SJCRH30 (cell line): ENCODE measurements at regions not wholly inside any gene's neighbourhood (a gene's known extent, or its start where the extent isn't known, plus 50 kb on each side); places are given as distances from the start of the nearest gene placed in this dataset.

Source experiments
- DNase-seq, 2 experiments: peaks; one replicate each; pipeline ENCODE4 v3.0.0-alpha.2; 2015 to 2020
- H3K27ac ChIP-seq: fragments of 250-450 bp; sonication (Bioruptor Pico); 2 replicates; pipeline ENCODE4 v1.5.1; 2020; ENCODE audit warnings: mild to moderate bottlenecking, moderate library complexity
- H3K27me3 ChIP-seq: fragments of 250-450 bp; sonication (Bioruptor Pico); 2 replicates; pipeline ENCODE4 v1.5.1; 2020; ENCODE audit warnings: mild to moderate bottlenecking, moderate library complexity
- H3K36me3 ChIP-seq: fragments of 250-450 bp; sonication (Bioruptor Pico); 2 replicates; pipeline ENCODE4 v1.5.1; 2020; ENCODE audit warnings: mild to moderate bottlenecking, moderate library complexity
- H3K4me1 ChIP-seq: fragments of 250-450 bp; sonication (Bioruptor Pico); 2 replicates; pipeline ENCODE4 v1.5.1; 2020; ENCODE audit warnings: mild to moderate bottlenecking, moderate library complexity
- H3K4me3 ChIP-seq: fragments of 250-450 bp; sonication (Bioruptor Pico); 2 replicates; pipeline ENCODE4 v1.5.1; 2020; ENCODE audit warnings: mild to moderate bottlenecking, moderate library complexity
- H3K9me3 ChIP-seq: fragments of 250-450 bp; sonication (Bioruptor Pico); replicated peaks from 2 replicates; pipeline ENCODE4 v1.5.1; 2020; ENCODE audit warnings: mild to moderate bottlenecking, moderate library complexity

DNA sequence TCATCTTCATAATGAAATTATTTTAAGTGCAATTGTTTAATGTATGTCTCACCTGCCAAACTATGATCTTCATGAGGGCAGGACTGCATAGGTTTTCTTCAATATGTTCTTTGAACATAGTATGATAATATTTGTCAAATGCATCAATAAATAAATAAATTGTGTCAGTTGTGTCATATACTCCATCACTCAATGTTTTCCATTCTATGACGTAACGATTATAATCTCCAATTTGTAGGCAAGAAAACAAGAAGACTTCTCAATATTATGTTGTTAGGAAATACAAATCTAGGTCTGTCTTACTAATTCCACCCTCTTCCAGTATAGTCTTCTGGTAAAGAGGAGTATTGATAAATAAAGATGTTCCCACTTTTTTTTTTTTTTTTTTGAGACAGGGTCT is 858.1 kb downstream of the MAFB start:
- Histone ChIP-seq H3K9me3 (no peaks in the 10 kb centered on the region), H3K4me3 (no peak overlapping the region), H3K27me3 (no peaks in the 10 kb centered on the region), H3K36me3 (no peaks in the 10 kb centered on the region), H3K27ac (no peak overlapping the region), H3K4me1 (no peaks in the 10 kb centered on the region)
- no peak for DNase-seq

DNA sequence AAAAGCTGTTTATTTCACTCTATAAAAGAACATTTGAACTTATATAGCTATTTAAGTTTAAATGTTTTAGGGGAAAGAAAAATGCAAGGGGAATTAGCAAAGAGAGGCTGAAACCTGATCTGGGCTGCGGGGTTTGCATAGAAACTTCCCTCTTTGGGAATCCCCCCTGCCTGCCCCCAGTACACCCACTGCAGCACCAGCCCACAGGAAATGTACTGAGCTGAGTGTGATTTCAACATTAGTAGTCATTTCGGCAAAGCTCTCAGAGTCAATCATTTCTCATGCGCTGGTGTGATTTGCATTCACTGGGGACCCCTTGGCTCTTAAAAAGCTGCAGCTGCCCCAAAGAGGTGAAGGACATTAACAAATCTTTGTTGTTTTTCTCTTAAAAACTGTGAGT is 859.4 kb downstream of the MAFB start:
- Histone ChIP-seq H3K4me3 (no peak overlapping the region), H3K27me3 (no peaks in the 10 kb centered on the region)

DNA sequence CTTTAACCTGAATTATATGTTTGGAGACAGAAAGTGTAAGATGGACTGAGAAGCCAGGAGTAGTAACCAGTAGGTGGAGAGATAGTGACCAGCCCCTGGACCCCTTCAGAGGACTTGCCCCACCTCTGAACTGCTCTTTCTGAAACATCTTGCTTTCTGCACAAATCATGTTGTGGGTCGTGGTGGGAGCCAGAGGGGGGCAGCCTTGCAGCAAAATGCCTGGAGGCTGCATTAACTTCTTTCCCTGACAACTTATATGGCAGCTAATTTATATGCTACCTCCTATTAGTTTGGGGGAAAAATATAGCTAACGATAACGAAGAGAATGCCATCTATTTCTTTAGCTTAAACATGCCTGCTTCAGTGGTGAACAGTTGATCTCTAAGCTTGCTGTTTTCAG is 859.8 kb downstream of the MAFB start:
- peak; percentile 16 to 57 for DNase-seq
- H3K27ac ChIP-seq = no peak overlapping the region
- H3K4me1 ChIP-seq = no peaks in the 10 kb centered on the region
- no peaks in the 10 kb centered on the region for H3K9me3 ChIP-seq
- no peaks in the 10 kb centered on the region for H3K36me3 ChIP-seq
- H3K27me3 ChIP-seq = no peaks in the 10 kb centered on the region
- H3K4me3 ChIP-seq = no peak overlapping the region

More for the DNA sequence above, 859.4 kb downstream of the MAFB start:
- Histone ChIP-seq H3K36me3 (no peaks in the 10 kb centered on the region), H3K27ac (no peak overlapping the region), H3K4me1 (no peaks in the 10 kb centered on the region), H3K9me3 (no peaks in the 10 kb centered on the region)
- DNase-seq = peak in 1 of 2 experiments; percentile 11

DNA sequence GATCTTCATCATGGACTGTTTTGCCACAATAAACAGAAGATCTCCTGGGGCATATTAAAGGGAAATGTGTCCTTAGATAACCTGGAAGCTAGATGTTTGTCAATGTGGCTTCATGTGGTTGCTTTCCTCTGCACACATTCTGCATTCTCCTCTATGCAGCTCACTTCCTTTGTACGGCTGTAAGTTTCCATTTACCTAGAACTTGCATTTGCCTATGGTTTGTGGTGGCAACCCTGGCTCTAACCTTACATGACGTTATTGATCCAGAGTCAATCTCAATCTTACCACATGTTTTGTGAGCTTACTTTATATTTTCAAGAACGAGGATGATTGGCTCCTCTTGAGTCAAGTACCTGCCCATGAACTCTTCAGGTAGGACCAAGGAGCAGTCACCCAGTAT is 863.1 kb downstream of the MAFB start:
- Histone ChIP-seq H3K4me1 (no peaks in the 10 kb centered on the region), H3K36me3 (no peaks in the 10 kb centered on the region), H3K27me3 (no peaks in the 10 kb centered on the region), H3K27ac (no peak overlapping the region), H3K9me3 (no peaks in the 10 kb centered on the region), H3K4me3 (no peak overlapping the region)
- no peak for DNase-seq

DNA sequence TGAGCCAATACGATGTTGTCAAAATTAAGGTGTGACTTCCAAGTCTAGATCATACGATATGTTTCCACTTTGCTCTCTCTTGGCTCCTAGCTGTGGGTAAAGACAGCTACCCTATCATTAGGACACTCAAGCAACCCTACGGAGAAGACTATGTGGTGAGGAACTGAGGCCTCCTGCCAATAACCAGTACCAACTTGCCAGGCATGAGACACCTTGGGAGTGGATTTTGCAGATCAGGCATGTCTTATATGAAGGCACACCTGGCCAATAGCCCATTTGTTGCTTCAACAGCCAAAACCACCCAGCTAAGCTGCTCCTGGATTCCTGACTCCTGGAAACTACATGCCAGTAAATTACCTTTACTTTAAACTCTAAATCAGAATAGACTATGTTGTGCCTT is 863.4 kb downstream of the DHX35 start:
- no peaks in the 10 kb centered on the region for H3K9me3 ChIP-seq
- H3K4me1 ChIP-seq = no peaks in the 10 kb centered on the region
- H3K4me3 ChIP-seq = no peak overlapping the region
- H3K27ac ChIP-seq = no peak overlapping the region
- no peaks in the 10 kb centered on the region for H3K27me3 ChIP-seq
- H3K36me3 ChIP-seq = no peaks in the 10 kb centered on the region
- DNase-seq = no peak

DNA sequence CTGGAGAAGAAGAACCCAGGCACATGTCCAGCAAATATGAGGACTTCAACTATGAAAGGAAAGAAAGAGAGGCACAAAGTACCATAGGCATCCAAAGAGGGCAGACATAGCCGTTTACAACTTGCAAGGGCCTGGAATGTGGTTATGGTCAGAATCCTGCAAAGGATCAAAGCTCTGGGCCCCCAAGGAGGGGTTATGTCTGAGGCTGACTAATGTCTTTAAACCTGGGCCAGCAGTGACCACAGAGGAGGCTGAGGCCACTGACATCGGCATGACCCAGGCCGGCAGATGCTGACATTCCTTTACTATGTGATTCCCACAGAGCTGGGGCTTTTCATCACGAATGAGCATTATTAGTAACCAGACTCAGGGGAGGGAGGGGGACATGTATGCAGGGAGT is 861.1 kb downstream of the DHX35 start:
- Histone ChIP-seq H3K4me3 (no peak overlapping the region), H3K27me3 (no peaks in the 10 kb centered on the region), H3K9me3 (no peaks in the 10 kb centered on the region), H3K4me1 (no peaks in the 10 kb centered on the region), H3K27ac (no peak overlapping the region), H3K36me3 (no peaks in the 10 kb centered on the region)
- DNase-seq = peak; percentile 57 to 66

DNA sequence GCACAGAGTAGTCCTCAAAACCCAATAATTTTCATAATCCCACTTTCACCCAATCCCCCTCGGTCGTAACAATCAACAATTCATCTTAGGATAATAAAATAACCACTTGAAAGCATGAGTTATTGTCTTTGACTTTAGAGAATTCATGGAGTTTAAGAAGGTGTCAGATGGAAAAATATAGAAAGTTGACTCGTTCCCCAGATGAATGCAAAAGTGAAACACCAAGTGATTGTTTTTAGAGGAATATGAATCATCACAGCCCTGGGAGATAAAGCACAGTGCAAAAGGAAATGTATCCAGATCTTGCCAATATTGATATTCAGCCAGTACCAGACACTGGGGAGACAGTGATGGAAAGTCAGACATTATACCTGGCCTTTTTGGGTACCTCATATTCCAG is 860.5 kb downstream of the DHX35 start:
- Histone ChIP-seq H3K27me3 (no peaks in the 10 kb centered on the region), H3K36me3 (no peaks in the 10 kb centered on the region), H3K4me1 (no peaks in the 10 kb centered on the region), H3K27ac (no peak overlapping the region), H3K4me3 (no peak overlapping the region), H3K9me3 (no peaks in the 10 kb centered on the region)
- DNase-seq = no peak

DNA sequence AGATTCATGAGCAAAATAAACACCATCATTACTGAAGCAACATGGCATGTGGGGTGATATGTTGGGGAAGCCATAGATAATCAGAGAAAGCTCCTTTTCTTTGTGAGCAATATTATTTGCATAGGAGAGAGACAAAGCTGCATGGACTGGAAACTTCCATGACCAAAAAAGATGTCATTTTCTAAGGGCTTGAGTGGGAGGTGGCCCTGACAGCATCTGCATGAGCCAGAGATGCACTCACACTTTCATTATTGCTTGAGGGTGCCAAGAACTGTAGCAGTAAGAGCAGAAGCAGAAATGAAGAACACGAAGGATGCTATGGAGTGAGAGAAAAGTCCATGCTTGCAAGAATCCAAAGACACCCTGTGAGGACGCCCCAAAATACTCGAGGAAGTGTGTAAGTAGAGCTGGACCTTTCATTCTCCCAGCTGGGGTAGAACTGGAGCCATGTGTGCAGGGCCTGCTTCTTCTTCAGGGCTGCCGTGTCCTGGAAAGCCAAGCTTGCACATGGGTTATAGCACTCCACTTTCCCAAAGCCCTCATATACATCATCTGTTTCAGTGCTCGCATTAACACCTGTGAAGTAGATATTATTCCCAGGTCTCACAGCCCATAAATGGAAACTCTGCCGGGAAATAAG is 851.2 kb downstream of the DHX35 start:
- no peaks in the 10 kb centered on the region for H3K9me3 ChIP-seq
- H3K36me3 ChIP-seq = no peaks in the 10 kb centered on the region
- H3K4me1 ChIP-seq = no peaks in the 10 kb centered on the region
- no peak overlapping the region for H3K27ac ChIP-seq
- H3K27me3 ChIP-seq = no peaks in the 10 kb centered on the region; the same call in 1 of the 2 replicates
- no peak overlapping the region for H3K4me3 ChIP-seq
- DNase-seq = no peak

DNA sequence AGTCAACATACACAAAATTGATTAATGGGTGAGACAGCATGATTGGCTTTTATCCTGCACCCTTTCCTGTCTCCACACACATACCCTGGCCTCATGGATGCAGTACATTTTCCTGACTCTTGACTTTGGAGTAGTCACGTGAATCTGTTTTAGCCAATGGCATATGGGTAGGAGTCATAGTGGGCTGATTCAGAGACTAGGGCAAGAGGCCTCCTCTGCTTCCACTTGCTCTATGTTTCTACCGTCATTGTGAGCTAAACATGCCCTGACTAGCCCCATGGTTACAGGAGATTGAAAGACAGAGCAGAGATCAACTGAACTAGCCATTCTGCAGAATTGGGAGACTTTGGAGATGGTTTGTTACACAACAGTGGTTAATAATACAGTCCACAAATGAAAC is 850.0 kb downstream of the DHX35 start:
- H3K36me3 ChIP-seq = no peaks in the 10 kb centered on the region
- no peak overlapping the region for H3K27ac ChIP-seq
- DNase-seq = no peak
- H3K4me3 ChIP-seq = no peak overlapping the region
- H3K27me3 ChIP-seq = no peaks in the 10 kb centered on the region; the same call in 1 of the 2 replicates
- H3K4me1 ChIP-seq = no peaks in the 10 kb centered on the region
- H3K9me3 ChIP-seq = no peaks in the 10 kb centered on the region

DNA sequence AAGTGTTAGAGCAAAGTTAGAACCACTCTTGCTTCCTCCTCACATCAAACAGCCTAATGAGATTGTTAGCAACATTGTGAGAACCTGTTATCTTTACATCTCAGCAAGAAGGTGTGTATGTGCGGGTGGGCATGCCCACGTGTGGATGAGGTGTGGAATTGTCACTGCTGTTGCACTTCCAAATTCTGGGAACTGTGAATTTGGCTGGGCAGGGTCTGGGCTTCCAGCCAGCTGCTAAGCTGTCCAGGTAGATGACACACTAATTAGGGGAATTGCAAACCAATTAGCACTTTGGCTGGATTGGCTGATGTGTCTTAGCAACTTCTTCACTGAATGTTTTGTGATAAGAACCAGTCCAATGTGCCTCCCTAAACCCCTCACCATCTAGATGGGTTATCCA is 848.2 kb downstream of the DHX35 start:
- H3K27me3 ChIP-seq = no peaks in the 10 kb centered on the region; the same call in 1 of the 2 replicates
- H3K9me3 ChIP-seq = no peaks in the 10 kb centered on the region
- no peak overlapping the region for H3K4me3 ChIP-seq
- no peak for DNase-seq
- no peaks in the 10 kb centered on the region for H3K36me3 ChIP-seq
- no peak overlapping the region for H3K27ac ChIP-seq
- H3K4me1 ChIP-seq = no peaks in the 10 kb centered on the region

DNA sequence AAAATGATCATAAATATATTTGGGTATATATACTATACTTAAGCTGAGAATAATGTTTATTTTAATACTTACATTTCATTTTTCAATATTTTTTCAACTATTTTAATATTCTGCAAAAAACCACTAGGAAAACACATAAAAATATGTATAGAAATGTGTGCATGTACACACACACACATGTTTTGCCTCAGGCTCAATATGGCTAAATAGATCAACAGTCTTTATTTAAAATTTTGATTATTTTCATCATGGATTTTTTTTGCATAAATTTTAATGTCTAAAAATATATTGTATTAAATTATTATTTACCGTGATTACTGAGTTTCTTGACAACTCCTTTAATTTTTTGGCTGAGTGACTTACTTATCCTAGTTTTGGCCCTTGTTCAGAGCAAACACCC is 846.5 kb downstream of the DHX35 start:
- DNase-seq = no peak
- no peaks in the 10 kb centered on the region for H3K4me1 ChIP-seq
- no peaks in the 10 kb centered on the region for H3K36me3 ChIP-seq
- no peaks in the 10 kb centered on the region; the same call in 1 of the 2 replicates for H3K27me3 ChIP-seq
- H3K9me3 ChIP-seq = no peaks in the 10 kb centered on the region
- no peak overlapping the region for H3K27ac ChIP-seq
- H3K4me3 ChIP-seq = no peak overlapping the region

DNA sequence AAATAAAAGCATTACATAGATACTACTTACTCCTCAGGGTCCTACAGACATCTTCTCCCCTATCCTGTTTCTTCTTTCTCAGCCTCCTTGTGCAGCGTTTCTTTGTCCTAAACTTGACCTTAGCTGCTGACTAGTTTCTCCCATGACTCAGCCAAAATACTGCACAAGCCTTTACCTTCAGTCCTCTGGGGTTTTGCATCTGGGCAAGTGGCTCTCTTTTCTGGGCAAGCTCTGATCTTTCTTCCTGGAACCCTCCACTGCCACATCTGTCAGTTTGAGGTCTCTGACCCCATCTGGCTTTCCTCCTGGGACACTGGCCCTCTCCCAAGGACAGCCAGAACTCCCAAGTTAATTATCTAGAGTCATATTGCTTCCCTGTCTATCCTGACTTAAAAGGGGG is 838.4 kb downstream of the DHX35 start:
- no peaks in the 10 kb centered on the region for H3K27me3 ChIP-seq
- H3K36me3 ChIP-seq = no peaks in the 10 kb centered on the region
- no peak overlapping the region for H3K4me3 ChIP-seq
- no peaks in the 10 kb centered on the region for H3K4me1 ChIP-seq
- H3K9me3 ChIP-seq = no peaks in the 10 kb centered on the region
- H3K27ac ChIP-seq = no peak overlapping the region
- DNase-seq = no peak

DNA sequence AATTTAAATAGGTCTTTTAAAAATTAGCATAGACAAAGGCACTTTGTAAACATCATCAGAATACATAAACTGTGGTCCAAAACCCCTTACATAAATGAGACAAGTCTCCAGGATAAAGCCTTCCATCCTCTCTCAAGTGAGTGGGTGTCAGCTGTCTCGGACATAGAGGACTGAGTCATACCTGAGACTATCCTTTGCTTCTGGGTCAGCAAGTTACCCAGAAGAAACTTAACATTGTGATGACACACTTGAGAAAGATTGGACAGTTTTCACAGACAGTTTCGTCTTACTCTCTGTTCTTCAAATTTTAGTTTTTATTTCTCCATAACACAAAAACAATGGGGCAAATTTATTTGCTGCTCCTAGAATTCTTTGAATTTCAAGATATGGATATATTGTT is 838.0 kb downstream of the DHX35 start:
- Histone ChIP-seq H3K4me1 (no peaks in the 10 kb centered on the region), H3K4me3 (no peak overlapping the region), H3K27ac (no peak overlapping the region), H3K36me3 (no peaks in the 10 kb centered on the region), H3K27me3 (no peaks in the 10 kb centered on the region), H3K9me3 (no peaks in the 10 kb centered on the region)
- no peak for DNase-seq

DNA sequence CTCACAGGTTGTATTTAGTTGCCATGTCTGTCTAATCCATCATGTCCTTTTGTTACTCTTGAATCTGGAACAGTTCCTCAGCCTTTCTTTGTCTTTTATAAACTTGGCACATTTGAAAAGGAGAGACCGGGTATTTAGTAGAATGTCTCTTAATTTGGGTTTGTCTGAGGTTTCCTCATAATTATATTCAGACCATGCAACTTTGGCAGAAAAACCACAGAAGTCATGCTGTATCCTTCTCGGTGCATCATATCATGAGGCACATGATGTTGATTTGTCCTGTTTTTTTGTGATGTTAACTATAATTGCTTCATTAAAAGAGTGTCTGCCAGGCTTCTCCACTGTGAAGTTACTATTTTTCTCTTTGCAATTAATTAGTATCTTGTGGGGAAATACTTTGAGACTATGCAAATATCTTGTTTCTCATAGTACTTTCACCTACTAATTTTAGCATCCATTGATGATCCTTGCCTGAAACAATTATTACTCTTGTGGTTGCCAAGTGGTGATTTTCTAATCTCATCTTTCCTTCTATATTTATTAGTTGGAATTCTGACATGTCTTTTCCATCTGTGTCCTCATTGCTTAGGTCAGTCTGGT is 837.3 kb downstream of the DHX35 start:
- H3K36me3 ChIP-seq = no peaks in the 10 kb centered on the region
- no peak for DNase-seq
- no peaks in the 10 kb centered on the region for H3K9me3 ChIP-seq
- no peaks in the 10 kb centered on the region for H3K4me1 ChIP-seq
- no peaks in the 10 kb centered on the region for H3K27me3 ChIP-seq
- no peak overlapping the region for H3K27ac ChIP-seq
- no peak overlapping the region for H3K4me3 ChIP-seq

DNA sequence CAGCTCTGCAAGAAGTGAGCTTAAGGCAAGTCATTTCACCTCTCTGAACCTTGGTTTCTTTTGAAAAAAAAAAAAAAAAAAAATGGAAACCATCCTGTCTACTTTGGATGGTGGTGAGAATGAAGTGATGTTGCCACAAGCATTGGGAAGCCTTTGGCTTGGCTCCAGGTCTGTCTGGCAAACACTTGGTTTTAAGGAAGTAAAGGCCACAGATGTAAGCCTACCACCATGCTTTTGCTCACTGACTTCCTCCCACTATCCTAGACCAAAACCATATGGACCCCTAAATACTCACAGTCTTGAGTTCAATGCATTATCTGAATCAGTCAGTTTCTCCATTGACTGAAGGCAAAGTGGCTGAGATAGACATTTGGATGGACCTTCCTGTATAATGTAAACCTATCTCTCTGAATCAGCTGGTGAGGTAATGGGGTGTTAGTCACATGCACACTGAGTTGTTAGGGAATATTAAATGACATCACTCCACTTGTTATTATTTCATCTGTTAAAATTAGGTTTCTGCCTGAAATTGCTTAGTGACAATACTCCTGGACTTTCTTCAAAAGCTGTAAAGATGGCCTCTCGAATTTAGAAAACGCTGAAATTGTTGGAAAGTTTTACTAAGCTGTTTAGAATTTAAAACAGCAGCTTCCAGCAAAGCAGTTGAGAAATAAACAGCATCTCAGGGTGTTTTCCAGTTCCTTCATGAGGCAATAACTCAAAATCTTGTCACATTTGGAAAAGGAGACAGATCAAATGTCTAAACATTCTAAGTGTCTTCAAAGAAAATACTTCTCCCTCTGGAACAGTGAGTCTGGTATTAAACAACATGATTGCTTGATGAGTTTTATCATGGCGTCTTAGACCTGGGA is 833.5 kb downstream of the DHX35 start:
- H3K4me1 ChIP-seq = no peaks in the 10 kb centered on the region
- no peaks in the 10 kb centered on the region for H3K9me3 ChIP-seq
- no peak for DNase-seq
- no peak overlapping the region for H3K4me3 ChIP-seq
- H3K27me3 ChIP-seq = peaks cover 2% of the 10 kb centered on the region; the same call in 1 of the 2 replicates
- H3K36me3 ChIP-seq = no peaks in the 10 kb centered on the region
- no peak overlapping the region for H3K27ac ChIP-seq
